Psoas muscle (tissue), 7 donors: ENCODE measurements at regions not wholly inside any gene's neighbourhood (a gene's known extent, or its start where the extent isn't known, plus 50 kb on each side); places are given as distances from the start of the nearest gene placed in this dataset.

ENCODE experiments used
- ATAC-seq, 4 donors: fragments of 200-7000 bp; cut with Tn5 transposase; one replicate each; pipeline ENCODE4 v1.9.1; 2020; ENCODE audit warnings: moderate library complexity in 3 of 4, mild to moderate bottlenecking in 2 of 4
- DNase-seq, 2 donors: peaks; one replicate each; pipeline ENCODE4 v3.0.0-alpha.2; 2020
- H3K27ac ChIP-seq: fragments of 200-600 bp; one replicate; pipeline ENCODE4 v1.8.0; 2022
- H3K27me3 ChIP-seq, 3 donors: fragments of 200-600 bp in 1 of 3; one replicate each; pipeline versions ENCODE4 v1.6.1 to v1.8.0; 2013 to 2022; ENCODE audit warnings: low read length in 2 of 3, mild to moderate bottlenecking in 2 of 3, moderate library complexity in 1 of 3; ENCODE audit not compliant: insufficient read depth in 3 of 3
- H3K36me3 ChIP-seq, 2 donors: fragments of 200-600 bp in 1 of 2; one replicate each; pipeline versions ENCODE4 v1.6.1 to v1.8.0; 2013 to 2022; ENCODE audit warnings: low read depth in 1 of 2, mild to moderate bottlenecking in 1 of 2, moderate library complexity in 1 of 2; ENCODE audit not compliant: insufficient read depth in 1 of 2
- H3K4me1 ChIP-seq: fragments of 200-600 bp; one replicate; pipeline ENCODE4 v1.8.0; 2022
- H3K4me3 ChIP-seq: fragments of 200-600 bp; one replicate; pipeline ENCODE4 v1.8.0; 2022; ENCODE audit warnings: mild to moderate bottlenecking
- H3K9me3 ChIP-seq: fragments of 200-600 bp; one replicate; pipeline ENCODE4 v1.8.0; 2022
- WGBS, 3 donors: extraction: QIAGEN DNeasy Blood & Tissue Kit; methylation state at CpG; one replicate each; pipeline versions ENCODE4 v1.1.6 to v1.1.7; 2013; 5-methylcytosine and 5-hydroxymethylcytosine counted together
- intact Hi-C, 2 donors: fragments of 100-400 bp; cut with DNase I; formaldehyde crosslinking; loops; one replicate each; pipeline versions ENCODE4 v1.11.0 to v1.14.2; 2022
- TF ChIP-seq, protein P1 (sequence below): fragments of 200-600 bp; IDR thresholded peaks from one replicate; pipeline ENCODE4 v1.8.0; 2022; ENCODE audit warnings: antibody characterized with exemption
- donor health status: healthy with polysubstance abuse.
- donor health status: DM: no; HTN: no; CAD: no; lungs with moderate emphysema.
- donor health status: Bipolar disorder and iron deficiency.
- donor health status: healthy.
- donor health status: DM: yes; HTN: yes; CAD: no.
- donor health status: DM: no; HTN: no; CAD: no.
- donor health status: DM: yes; HTN: yes; CAD: no.

GRCh38 chr13:94959626-94960025 lies 247.3 kb upstream of the SOX21 start:
- no peak for DNase-seq
- Histone ChIP-seq H3K27ac (no peak overlapping the region), H3K9me3 (no peaks in the 10 kb centered on the region), H3K27me3 (peaks cover 0 to 10% (median 0%) of the 10 kb centered on the region in 3 donors), H3K36me3 (no peaks in the 10 kb centered on the region), H3K4me3 (no peak overlapping the region), H3K4me1 (no peaks in the 10 kb centered on the region)
- 67 to 79% (median 78%) methylated on average over 4 of the region's 4 CpGs for WGBS, 3 donors
- TF ChIP-seq, protein P1, sequence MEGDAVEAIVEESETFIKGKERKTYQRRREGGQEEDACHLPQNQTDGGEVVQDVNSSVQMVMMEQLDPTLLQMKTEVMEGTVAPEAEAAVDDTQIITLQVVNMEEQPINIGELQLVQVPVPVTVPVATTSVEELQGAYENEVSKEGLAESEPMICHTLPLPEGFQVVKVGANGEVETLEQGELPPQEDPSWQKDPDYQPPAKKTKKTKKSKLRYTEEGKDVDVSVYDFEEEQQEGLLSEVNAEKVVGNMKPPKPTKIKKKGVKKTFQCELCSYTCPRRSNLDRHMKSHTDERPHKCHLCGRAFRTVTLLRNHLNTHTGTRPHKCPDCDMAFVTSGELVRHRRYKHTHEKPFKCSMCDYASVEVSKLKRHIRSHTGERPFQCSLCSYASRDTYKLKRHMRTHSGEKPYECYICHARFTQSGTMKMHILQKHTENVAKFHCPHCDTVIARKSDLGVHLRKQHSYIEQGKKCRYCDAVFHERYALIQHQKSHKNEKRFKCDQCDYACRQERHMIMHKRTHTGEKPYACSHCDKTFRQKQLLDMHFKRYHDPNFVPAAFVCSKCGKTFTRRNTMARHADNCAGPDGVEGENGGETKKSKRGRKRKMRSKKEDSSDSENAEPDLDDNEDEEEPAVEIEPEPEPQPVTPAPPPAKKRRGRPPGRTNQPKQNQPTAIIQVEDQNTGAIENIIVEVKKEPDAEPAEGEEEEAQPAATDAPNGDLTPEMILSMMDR, result no peak
- no peak for ATAC-seq
- intact Hi-C loops, result no loop called here

- 73 to 79% (median 75%) methylated on average over 5 of the region's 5 CpGs for WGBS, 3 donors
- Histone ChIP-seq H3K36me3 (no peaks in the 10 kb centered on the region), H3K4me1 (no peaks in the 10 kb centered on the region), H3K27me3 (peaks cover 0 to 2% (median 2%) of the 10 kb centered on the region in 3 donors), H3K4me3 (no peak overlapping the region), H3K9me3 (peaks cover 6% of the 10 kb centered on the region), H3K27ac (no peak overlapping the region)
- ATAC-seq, result no peak
- DNase-seq, result no peak
- intact Hi-C loops, result no loop called here
- TF ChIP-seq, protein P1, result no peak
These were observed 244.2 kb upstream of the SOX21 start for GRCh38 chr13:94956417-94957110.

- no peaks in the 10 kb centered on the region for H3K4me1 ChIP-seq
- no peak for DNase-seq
- intact Hi-C loops, result no loop called here
- H3K9me3 ChIP-seq, result peaks cover 6% of the 10 kb centered on the region
- H3K27me3 ChIP-seq, result peaks cover 0 to 2% (median 2%) of the 10 kb centered on the region in 3 donors
- no peak overlapping the region for H3K27ac ChIP-seq
- H3K36me3 ChIP-seq, result no peaks in the 10 kb centered on the region
- no peak overlapping the region for H3K4me3 ChIP-seq
- TF ChIP-seq, protein P1, result no peak
- no peak for ATAC-seq
These were observed 240.4 kb upstream of the SOX21 start for GRCh38 chr13:94952787-94953186.

- H3K36me3 ChIP-seq, result no peaks in the 10 kb centered on the region
- no peak overlapping the region for H3K27ac ChIP-seq
- TF ChIP-seq, protein P1, result no peak
- peaks cover 6% of the 10 kb centered on the region for H3K9me3 ChIP-seq
- DNase-seq (no peak), ATAC-seq (no peak)
- H3K27me3 ChIP-seq, result peaks cover 0 to 4% (median 2%) of the 10 kb centered on the region in 3 donors
- no peak overlapping the region for H3K4me3 ChIP-seq
- 59 to 64% (median 62%) methylated on average over 8 of the region's 8 CpGs for WGBS, 3 donors
- intact Hi-C loops, result no loop called here
- H3K4me1 ChIP-seq, result no peaks in the 10 kb centered on the region
These were observed 238.0 kb upstream of the SOX21 start for GRCh38 chr13:94950303-94950702.

DNA sequence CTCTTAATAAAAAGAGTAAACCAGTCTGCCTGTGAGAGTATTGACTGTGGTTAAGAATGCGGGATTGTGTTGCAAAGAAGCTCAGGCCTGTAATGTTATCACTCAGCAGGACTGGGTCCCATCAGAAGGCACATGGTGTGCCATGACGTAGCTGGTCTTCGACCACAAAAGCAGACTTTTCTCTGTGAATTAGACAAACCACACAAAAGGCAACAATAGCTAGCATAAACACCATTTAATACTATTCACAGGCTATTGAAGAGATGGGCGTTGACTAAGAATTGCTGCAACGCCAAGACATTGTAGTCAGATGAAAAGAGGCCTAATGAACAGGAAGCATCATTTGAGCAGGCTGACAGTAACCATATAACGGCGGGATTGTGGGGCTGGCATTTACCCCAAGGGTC lies 235.6 kb upstream of the SOX21 start:
- Histone ChIP-seq H3K36me3 (no peaks in the 10 kb centered on the region), H3K4me1 (no peaks in the 10 kb centered on the region), H3K4me3 (no peak overlapping the region), H3K9me3 (no peaks in the 10 kb centered on the region), H3K27me3 (peaks cover 0 to 4% (median 0%) of the 10 kb centered on the region in 3 donors), H3K27ac (no peak overlapping the region)
- WGBS, 3 donors, result 62 to 67% (median 67%) methylated on average over 7 of the region's 7 CpGs
- DNase-seq (no peak), ATAC-seq (no peak)
- intact Hi-C loops, result no loop called here
- TF ChIP-seq, protein P1, result no peak
